GM19351 (cell line): ENCODE measurements at regions not wholly inside any gene's neighbourhood (a gene's known extent, or its start where the extent isn't known, plus 50 kb on each side); places are given as distances from the start of the nearest gene placed in this dataset.
A peak's percentile ranks its signal among the peaks of the same experiment; 100 is the strongest.
"Not testable (repeated sequence)": the region's sequence is repeated elsewhere in the genome, so short reads cannot be mapped to it uniquely, and the experiment has no call there.

Experiments
- ATAC-seq: cut with Tn5 transposase; IDR thresholded peaks from one replicate; pipeline ENCODE4 v1.9.1; 2021; ENCODE audit warnings: mild to moderate bottlenecking, moderate library complexity; ENCODE audit not compliant: unreplicated experiment

GRCh38 chr7:142448857-142449256 lies 191.0 kb upstream of the PRSS58 start:
- ATAC-seq: not testable (repeated sequence)

DNA sequence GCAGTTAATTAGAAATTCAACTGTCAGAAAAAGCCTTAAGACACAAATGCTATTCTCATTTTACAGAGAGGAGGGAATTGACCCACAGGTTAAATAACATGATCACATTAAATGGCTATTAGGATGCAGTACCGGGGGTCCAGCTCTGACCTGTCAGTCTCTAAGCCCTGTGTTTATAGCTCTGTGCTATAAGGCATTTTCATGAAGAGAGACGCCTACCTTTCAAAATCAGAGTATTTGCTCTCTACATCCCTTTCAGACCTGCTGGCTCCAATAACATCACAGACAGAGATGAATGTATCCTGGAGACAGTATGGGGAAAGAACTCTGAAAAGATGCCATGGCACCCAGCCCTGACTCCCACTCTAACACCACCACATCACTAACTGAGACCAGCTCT lies 189.9 kb upstream of the PRSS58 start:
- ATAC-seq: no peak

- ATAC-seq: no peak
Measured at GRCh38 chr7:142445019-142445686, 187.3 kb upstream of the PRSS58 start.

DNA sequence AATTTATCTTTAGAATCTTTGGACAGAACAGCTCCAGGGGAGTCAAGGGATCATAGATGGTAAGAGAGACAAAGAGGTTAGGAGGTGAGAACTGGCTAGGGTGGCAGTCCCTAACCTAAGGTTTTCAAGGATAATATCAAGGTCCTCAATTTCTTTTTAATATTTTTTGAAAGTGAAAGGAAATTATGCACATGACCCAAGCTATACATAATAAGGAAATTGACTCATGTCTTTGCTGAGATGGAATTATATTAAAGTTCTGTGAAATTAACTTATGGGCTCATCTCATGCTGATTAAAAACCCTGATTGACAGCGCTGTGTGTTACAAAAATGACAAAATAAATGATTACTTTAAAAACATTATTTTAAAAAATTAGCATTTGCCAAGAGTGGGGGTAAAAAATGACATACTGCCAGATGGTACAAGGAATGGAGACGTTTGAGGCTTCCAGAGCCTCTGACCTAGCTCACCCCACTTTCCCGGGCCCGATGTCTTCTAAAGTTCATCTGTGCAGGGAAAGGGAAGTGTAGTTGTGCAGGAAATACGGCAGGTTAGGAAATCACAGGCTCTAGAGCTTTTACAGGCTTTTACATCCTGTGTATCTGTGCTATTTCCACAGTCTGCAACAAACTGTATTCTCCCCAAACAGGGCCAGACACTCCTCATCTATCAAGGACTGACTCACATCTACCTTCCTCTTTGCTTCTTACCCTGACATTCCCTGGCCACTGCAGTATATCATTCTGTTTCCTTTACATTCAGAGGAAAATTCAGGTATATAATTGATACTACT lies 185.6 kb upstream of the PRSS58 start:
- no peak for ATAC-seq

DNA sequence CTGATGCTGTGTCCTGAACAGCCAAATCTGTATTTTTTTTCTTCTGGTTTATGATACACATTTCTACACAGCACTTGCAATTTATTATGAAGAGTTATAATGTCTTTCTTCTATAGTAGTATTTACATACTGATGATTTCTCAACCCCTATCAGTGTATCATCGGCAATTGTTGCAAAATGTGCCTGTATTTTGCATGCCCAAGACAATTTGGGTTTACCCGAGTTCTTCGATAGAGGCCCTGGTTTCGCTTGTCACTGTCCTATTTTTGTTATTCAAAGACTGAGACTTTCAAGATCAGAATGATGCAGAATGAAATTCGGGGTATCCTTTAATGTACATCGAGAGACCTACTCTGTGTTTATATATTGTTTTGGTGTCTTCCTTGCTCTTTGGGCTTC lies 184.5 kb upstream of the PRSS58 start:
- no peak for ATAC-seq

DNA sequence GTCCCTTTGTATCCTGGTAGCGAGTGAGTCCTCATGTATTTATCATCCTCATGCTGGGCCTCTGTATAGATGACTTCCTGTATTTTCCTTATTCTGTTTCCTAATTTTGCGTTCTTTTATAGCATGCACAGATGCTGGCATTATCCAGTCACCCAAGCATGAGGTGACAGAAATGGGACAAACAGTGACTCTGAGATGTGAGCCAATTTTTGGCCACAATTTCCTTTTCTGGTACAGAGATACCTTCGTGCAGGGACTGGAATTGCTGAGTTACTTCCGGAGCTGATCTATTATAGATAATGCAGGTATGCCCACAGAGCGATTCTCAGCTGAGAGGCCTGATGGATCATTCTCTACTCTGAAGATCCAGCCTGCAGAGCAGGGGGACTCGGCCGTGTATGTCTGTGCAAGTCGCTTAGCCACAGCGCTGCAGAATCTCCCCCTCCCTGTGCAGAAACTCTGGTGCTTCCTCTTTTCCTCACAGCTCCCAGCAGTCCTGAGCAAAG lies 183.1 kb upstream of the PRSS58 start:
- ATAC-seq: no peak

DNA sequence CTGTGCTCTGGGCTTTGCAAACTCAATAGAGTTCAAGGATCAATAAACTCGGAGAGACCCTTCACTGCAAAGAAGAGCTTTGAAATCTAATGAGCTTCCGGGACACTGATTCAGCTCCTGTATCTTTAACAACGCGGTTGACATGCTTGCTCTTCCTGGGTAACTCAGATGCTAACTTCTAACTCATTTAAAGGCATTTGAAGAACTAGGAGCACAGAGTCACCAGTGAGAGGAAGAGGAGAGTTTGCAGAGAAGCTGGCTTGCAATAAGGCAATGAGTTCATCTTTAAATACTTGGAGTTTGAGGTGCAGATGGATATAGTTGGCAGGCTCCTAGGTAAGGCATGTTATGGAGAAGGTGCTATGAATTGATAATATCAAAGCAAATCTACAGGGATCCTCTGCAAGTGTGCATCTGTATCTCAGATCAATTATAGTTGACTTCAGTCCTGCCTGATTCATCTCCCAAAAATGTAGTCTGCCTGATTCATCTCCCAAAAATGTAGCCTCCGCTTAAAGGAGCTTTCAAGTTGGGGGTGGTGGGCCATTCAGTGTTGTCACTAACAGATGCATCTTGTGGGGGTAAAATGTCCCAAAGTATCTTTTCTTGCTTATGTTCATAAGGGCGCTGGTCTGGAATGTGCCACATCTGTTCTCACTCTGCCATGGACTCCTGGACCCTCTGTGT lies 182.5 kb upstream of the PRSS58 start:
- ATAC-seq: no peak

DNA sequence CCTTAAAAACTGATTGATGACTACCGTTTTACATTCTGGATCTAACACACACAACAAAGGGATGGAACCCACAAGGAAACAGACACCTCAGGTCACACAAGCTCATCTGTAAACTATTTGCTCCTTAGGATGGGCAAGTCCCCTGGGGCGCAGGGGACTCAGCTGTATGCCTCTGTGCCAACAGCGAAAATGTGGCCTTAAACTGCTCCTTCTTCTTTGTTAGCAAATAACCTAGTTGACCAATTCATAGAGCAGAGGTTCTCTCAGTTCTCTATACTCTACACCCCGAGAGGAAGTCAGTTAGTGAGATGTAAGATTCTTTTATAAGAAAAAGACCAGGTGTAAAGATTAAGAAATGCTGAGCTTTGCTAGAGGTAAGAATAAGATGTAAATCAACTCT lies 181.9 kb upstream of the PRSS58 start:
- peak; percentile 50 for ATAC-seq

GRCh38 chr7:142438923-142439515 lies 181.2 kb upstream of the PRSS58 start:
- no peak for ATAC-seq

- ATAC-seq: peak; percentile 51
Measured at GRCh38 chr7:142438235-142438922, 180.5 kb upstream of the PRSS58 start.

DNA sequence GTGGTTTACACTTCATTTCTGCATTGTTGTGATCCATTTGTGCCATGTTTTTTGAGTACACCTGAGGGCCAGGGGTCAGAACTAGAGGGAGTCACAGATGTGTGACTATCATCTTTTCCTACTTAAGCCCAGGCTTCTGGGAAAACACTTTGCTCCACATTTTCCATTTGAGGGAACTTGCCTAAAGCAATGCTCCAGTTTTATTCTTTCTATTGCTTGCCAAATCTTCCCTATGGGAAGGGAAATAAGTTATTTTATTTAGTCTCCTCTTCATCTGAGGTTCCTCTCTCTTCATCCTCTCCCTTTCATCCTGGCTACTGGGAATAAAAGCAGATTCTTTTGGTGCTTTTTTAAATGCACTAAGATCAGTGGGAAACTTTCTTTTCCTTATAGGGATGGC lies 179.9 kb upstream of the PRSS58 start:
- no peak for ATAC-seq

GRCh38 chr7:142436601-142437000 lies 178.7 kb upstream of the PRSS58 start:
- ATAC-seq: no peak

DNA sequence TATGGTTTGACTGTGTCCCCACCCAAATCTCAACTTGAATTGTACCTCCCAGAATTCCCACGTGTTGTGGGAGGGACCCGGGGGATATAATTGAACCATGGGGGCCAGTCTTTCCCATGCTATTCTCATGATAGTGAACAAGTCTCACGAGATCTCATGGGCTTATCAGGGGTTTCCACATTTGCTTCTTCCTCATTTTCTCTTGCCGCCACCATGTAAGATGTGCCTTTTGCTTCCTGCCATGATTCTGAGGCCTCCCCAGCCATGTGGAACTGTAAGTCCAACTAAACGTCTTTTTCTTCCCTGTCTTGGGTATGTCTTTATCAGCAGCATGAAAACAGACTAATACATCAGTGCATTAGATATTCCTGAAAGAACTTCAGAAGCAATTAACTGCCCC lies 177.7 kb upstream of the PRSS58 start:
- not testable (repeated sequence) for ATAC-seq

DNA sequence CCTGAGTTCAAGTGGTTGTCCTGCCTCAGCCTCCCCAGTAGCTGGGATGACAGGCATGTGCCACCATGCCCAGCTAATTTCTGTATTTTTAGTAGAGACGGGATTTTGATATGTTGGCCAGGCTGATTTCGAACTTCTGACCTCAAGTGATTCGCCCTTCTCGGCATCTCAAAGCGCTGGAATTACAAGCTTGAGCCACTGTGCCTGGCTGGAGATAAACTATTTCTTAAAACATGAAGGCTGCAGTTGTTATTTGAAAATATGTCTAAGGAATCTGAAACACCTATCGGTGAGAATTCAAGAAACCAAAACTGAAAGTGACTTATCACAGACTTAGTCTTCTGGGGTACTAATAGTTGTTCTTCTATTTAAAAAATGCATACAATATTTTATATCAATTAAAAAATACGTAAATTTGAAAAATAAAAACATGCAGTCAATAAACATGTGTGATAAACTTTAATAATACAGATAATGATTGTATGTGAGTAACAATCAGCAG lies 176.9 kb upstream of the PRSS58 start:
- ATAC-seq: peak; percentile 33

- ATAC-seq: not testable (repeated sequence)
Measured at GRCh38 chr7:142434133-142434532, 176.3 kb upstream of the PRSS58 start.

GRCh38 chr7:142432377-142432776 lies 174.5 kb upstream of the PRSS58 start:
- ATAC-seq: no peak

GRCh38 chr7:142431491-142431890 lies 173.6 kb upstream of the PRSS58 start:
- no peak for ATAC-seq

DNA sequence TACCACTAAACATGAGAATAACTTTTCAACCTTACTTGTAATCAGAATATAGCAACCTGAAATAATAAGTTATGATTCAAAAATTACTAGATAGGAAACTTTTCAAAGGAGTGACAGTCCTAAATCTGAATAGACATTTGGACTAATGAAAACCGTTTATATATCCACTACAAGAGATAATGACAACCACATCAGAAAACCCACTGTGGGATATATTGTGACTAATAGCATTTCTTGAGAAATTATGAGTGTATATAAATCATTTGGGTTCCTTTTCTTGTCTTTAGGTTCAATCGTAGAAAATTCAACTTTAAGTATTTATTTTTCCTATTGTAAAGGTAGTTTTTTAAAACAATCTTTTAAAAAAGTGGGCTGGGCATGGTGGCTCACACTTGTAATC lies 170.2 kb upstream of the PRSS58 start:
- no peak for ATAC-seq

DNA sequence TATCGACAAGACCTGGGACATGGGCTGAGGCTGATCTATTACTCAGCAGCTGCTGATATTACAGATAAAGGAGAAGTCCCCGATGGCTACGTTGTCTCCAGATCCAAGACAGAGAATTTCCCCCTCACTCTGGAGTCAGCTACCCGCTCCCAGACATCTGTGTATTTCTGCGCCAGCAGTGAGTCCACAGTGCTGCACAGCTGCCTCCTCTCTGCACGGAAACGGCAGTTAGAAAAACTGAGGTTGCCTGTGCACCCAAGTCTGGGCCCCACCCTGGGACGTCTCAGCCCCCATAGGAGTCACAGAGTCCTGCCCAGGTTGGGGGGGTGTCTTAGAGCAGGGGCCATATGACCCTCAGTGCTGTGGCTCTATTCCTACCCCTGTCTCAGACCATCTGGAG lies 167.4 kb upstream of the PRSS58 start:
- no peak for ATAC-seq

- no peak for ATAC-seq
Measured at GRCh38 chr7:142422621-142423020, 164.8 kb upstream of the PRSS58 start.
